Mesenchymal stem cell (in vitro differentiated cells and primary cell): ENCODE measurements at regions not wholly inside any gene's neighbourhood (a gene's known extent, or its start where the extent isn't known, plus 50 kb on each side); places are given as distances from the start of the nearest gene placed in this dataset.

Experiments
- DNase-seq: peaks from one replicate; pipeline ENCODE4 v3.0.0-alpha.2; 2013
- H2AFZ ChIP-seq: one replicate; pipeline ENCODE4 v1.6.1; 2013; ENCODE audit warnings: low read depth, mild to moderate bottlenecking, control low read depth, inconsistent platforms, low read length, moderate library complexity
- H2AK5ac ChIP-seq: 2 replicates; pipeline ENCODE4 v1.6.1; 2013; ENCODE audit warnings: low read length, moderate library complexity, mild to moderate bottlenecking, inconsistent platforms; ENCODE audit not compliant: severe bottlenecking
- H2BK120ac ChIP-seq: one replicate; pipeline ENCODE4 v1.6.1; 2013; ENCODE audit warnings: low read depth, mild to moderate bottlenecking, inconsistent platforms, low read length, moderate library complexity
- H2BK12ac ChIP-seq, 2 experiments: one replicate each; pipeline ENCODE4 v1.6.1; 2013; ENCODE audit warnings: inconsistent platforms in 2 of 2, low read length in 2 of 2, mild to moderate bottlenecking in 2 of 2, moderate library complexity in 2 of 2, control low read depth in 1 of 2
- H2BK15ac ChIP-seq: one replicate; pipeline ENCODE4 v1.6.1; 2013; ENCODE audit warnings: mild to moderate bottlenecking, low read depth, inconsistent platforms; ENCODE audit not compliant: poor library complexity, severe bottlenecking
- H2BK5ac ChIP-seq: 2 replicates; pipeline ENCODE4 v1.6.1; 2013; ENCODE audit warnings: low read depth, mild to moderate bottlenecking, low read length, control low read depth, inconsistent platforms; ENCODE audit not compliant: poor library complexity, severe bottlenecking
- H3K14ac ChIP-seq, 2 experiments: one replicate each; pipeline ENCODE4 v1.6.1; 2013; ENCODE audit warnings: inconsistent platforms in 2 of 2, low read length in 2 of 2, control low read depth in 1 of 2, mild to moderate bottlenecking in 1 of 2, moderate library complexity in 1 of 2
- H3K18ac ChIP-seq, 2 experiments: one replicate each; pipeline ENCODE4 v1.6.1; 2013; ENCODE audit warnings: inconsistent platforms in 2 of 2, low read length in 2 of 2, control low read depth in 1 of 2, low read depth in 1 of 2, mild to moderate bottlenecking in 1 of 2
- H3K23ac ChIP-seq, 2 experiments: one replicate each; pipeline ENCODE4 v1.6.1; 2013; ENCODE audit warnings: inconsistent platforms in 2 of 2, low read length in 2 of 2, mild to moderate bottlenecking in 2 of 2, moderate library complexity in 2 of 2, control low read depth in 1 of 2
- H3K27ac ChIP-seq: 2 replicates; pipeline ENCODE4 v1.5.1; 2013; ENCODE audit warnings: mild to moderate bottlenecking, moderate library complexity, low read length, control low read depth, inconsistent platforms; ENCODE audit not compliant: poor library complexity, severe bottlenecking
- H3K27me3 ChIP-seq, 2 experiments: 2 replicates each; pipeline versions ENCODE4 v1.6.1 to v1.7.0; 2013; ENCODE audit warnings: low read length in 2 of 2, mild to moderate bottlenecking in 2 of 2, moderate library complexity in 2 of 2, control low read depth in 1 of 2, inconsistent platforms in 1 of 2; ENCODE audit not compliant: control insufficient read depth in 1 of 2, insufficient read depth in 1 of 2
- H3K36me3 ChIP-seq, 2 experiments: 2 replicates each; pipeline versions ENCODE4 v1.6.1 to v1.7.0; 2013; ENCODE audit warnings: low read length in 2 of 2, control low read depth in 1 of 2, inconsistent platforms in 1 of 2, low read depth in 1 of 2, mild to moderate bottlenecking in 1 of 2; ENCODE audit not compliant: insufficient read depth in 2 of 2, control insufficient read depth in 1 of 2
- H3K4ac ChIP-seq, 2 experiments: one replicate each; pipeline ENCODE4 v1.6.1; 2013; ENCODE audit warnings: inconsistent platforms in 2 of 2, low read length in 2 of 2, mild to moderate bottlenecking in 2 of 2, moderate library complexity in 2 of 2, control low read depth in 1 of 2, low read depth in 1 of 2
- H3K4me1 ChIP-seq: 2 replicates; pipeline ENCODE4 v1.6.1; 2013; ENCODE audit warnings: low read depth, low read length, control low read depth; ENCODE audit not compliant: control insufficient read depth, insufficient read depth
- H3K4me2 ChIP-seq: 2 replicates; pipeline ENCODE4 v1.6.1; 2013; ENCODE audit warnings: low read length, mild to moderate bottlenecking, inconsistent platforms; ENCODE audit not compliant: poor library complexity, severe bottlenecking
- H3K4me3 ChIP-seq, 2 experiments: 2 replicates each; pipeline versions ENCODE4 v1.5.1 to v1.7.0; 2013; ENCODE audit warnings: low read length in 2 of 2, mild to moderate bottlenecking in 2 of 2, control low read depth in 1 of 2, low read depth in 1 of 2; ENCODE audit not compliant: insufficient read depth in 1 of 2
- H3K79me1 ChIP-seq: replicated peaks from 2 replicates; pipeline ENCODE4 v1.6.1; 2013; ENCODE audit warnings: mild to moderate bottlenecking, control low read depth, low read length, inconsistent platforms; ENCODE audit not compliant: poor library complexity, severe bottlenecking
- H3K9ac ChIP-seq: 2 replicates; pipeline ENCODE4 v1.7.0; 2013; ENCODE audit warnings: mild to moderate bottlenecking, low read length, moderate library complexity
- H3K9me3 ChIP-seq: 2 replicates; pipeline ENCODE4 v1.7.0; 2013; ENCODE audit warnings: mild to moderate bottlenecking, low read length; ENCODE audit not compliant: control insufficient read depth
- H4K8ac ChIP-seq: one replicate; pipeline ENCODE4 v1.6.1; 2013; ENCODE audit warnings: inconsistent platforms, mild to moderate bottlenecking, low read length, moderate library complexity
- H4K91ac ChIP-seq: one replicate; pipeline ENCODE4 v1.6.1; 2013; ENCODE audit warnings: mild to moderate bottlenecking, low read length, inconsistent platforms
- WGBS: methylation state at CpG from one replicate; pipeline ENCODE4 v1.1.7; 2013; ENCODE audit warnings: mixed read lengths; 5-methylcytosine and 5-hydroxymethylcytosine counted together

- Histone ChIP-seq H3K27me3 (no peaks in the 10 kb centered on the region), H3K4me2 (no peak overlapping the region), H2AFZ (no peak overlapping the region), H3K4me3 (no peak overlapping the region), H2BK5ac (no peak overlapping the region), H2BK12ac (no peak overlapping the region), H4K8ac (no peak overlapping the region), H3K14ac (no peak overlapping the region), H3K9me3 (no peaks in the 10 kb centered on the region), H3K18ac (no peak overlapping the region), H3K36me3 (no peaks in the 10 kb centered on the region), H2AK5ac (no peak overlapping the region), H3K27ac (no peak overlapping the region), H3K4me1 (no peaks in the 10 kb centered on the region), H2BK120ac (no peak overlapping the region), H4K91ac (no peak overlapping the region), H3K23ac (no peak overlapping the region), H3K9ac (no peak overlapping the region), H2BK15ac (no peak overlapping the region), H3K79me1 (no peaks in the 10 kb centered on the region), H3K4ac (no peak overlapping the region)
- DNase-seq, result no peak
- 69% methylated on average over 1 of the region's 1 CpG for WGBS
Measured at GRCh38 chr7:24505968-24506367, 67.3 kb upstream of the PALS2 start.

GRCh38 chr7:24508316-24508715 lies 64.9 kb upstream of the PALS2 start:
- whole genome bisulfite sequencing, result 79% methylated on average over 4 of the region's 4 CpGs

DNA sequence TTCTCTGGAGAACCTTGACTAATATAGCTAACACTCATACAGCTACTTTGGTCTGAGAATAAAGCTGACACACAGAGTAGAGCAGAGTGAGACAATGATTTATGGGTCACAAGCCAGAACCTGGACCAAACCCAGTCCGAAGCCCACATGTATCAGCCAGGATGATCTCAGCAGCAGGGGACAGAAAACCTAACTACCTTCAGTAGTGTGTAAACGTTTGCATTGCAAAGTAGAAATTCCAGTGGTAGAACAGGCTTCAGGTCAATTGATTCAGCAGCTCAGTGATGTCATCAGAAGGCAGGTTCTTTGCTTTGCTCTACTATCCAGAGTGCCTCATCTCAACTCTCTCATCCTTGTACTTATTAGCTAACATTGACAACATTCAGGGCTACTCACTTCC lies 62.5 kb upstream of the PALS2 start:
- H3K4me1 ChIP-seq, result peaks cover 1% of the 10 kb centered on the region
- H4K8ac ChIP-seq, result no peak overlapping the region
- no peak overlapping the region for H3K18ac ChIP-seq
- no peak overlapping the region for H3K23ac ChIP-seq
- no peaks in the 10 kb centered on the region for H3K36me3 ChIP-seq
- no peak overlapping the region for H3K27ac ChIP-seq
- no peak for DNase-seq
- H2AK5ac ChIP-seq, result no peak overlapping the region
- H3K4ac ChIP-seq, result no peak overlapping the region
- no peaks in the 10 kb centered on the region for H3K9me3 ChIP-seq
- no peak overlapping the region for H2BK12ac ChIP-seq
- peaks cover 0 to 3% of the 10 kb centered on the region in 2 experiments for H3K27me3 ChIP-seq
- no peak overlapping the region for H2BK5ac ChIP-seq
- no peak overlapping the region for H2BK15ac ChIP-seq
- H3K9ac ChIP-seq, result no peak overlapping the region
- WGBS, result 78% methylated on average over 2 of the region's 2 CpGs
- H2AFZ ChIP-seq, result no peak overlapping the region
- no peak overlapping the region for H3K4me3 ChIP-seq
- no peak overlapping the region for H2BK120ac ChIP-seq
- H3K14ac ChIP-seq, result no peak overlapping the region
- no peaks in the 10 kb centered on the region for H3K79me1 ChIP-seq
- H4K91ac ChIP-seq, result no peak overlapping the region
- H3K4me2 ChIP-seq, result no peak overlapping the region

More at GRCh38 chr7:24508316-24508715, 64.9 kb upstream of the PALS2 start:
- no peaks in the 10 kb centered on the region for H3K9me3 ChIP-seq
- H3K4ac ChIP-seq, result no peak overlapping the region
- H2BK120ac ChIP-seq, result no peak overlapping the region
- no peak overlapping the region for H3K23ac ChIP-seq
- H3K4me3 ChIP-seq, result no peak overlapping the region
- no peak overlapping the region for H2BK12ac ChIP-seq
- no peak overlapping the region for H3K9ac ChIP-seq
- H3K4me2 ChIP-seq, result no peak overlapping the region
- no peaks in the 10 kb centered on the region for H3K36me3 ChIP-seq
- H2BK15ac ChIP-seq, result no peak overlapping the region
- DNase-seq, result no peak
- H4K8ac ChIP-seq, result no peak overlapping the region
- H2AFZ ChIP-seq, result no peak overlapping the region
- no peak overlapping the region for H3K14ac ChIP-seq
- no peaks in the 10 kb centered on the region for H3K79me1 ChIP-seq
- H3K18ac ChIP-seq, result no peak overlapping the region
- H4K91ac ChIP-seq, result no peak overlapping the region
- no peak overlapping the region for H3K27ac ChIP-seq
- peaks cover 0 to 3% of the 10 kb centered on the region in 2 experiments for H3K27me3 ChIP-seq
- H3K4me1 ChIP-seq, result peaks cover 1% of the 10 kb centered on the region
- H2BK5ac ChIP-seq, result no peak overlapping the region
- H2AK5ac ChIP-seq, result no peak overlapping the region

- Histone ChIP-seq H3K9me3 (no peaks in the 10 kb centered on the region), H3K27me3 (peaks cover 0 to 3% of the 10 kb centered on the region in 2 experiments), H4K91ac (no peak overlapping the region), H2BK12ac (no peak overlapping the region), H3K23ac (no peak overlapping the region), H2BK15ac (no peak overlapping the region), H4K8ac (no peak overlapping the region), H3K27ac (no peak overlapping the region), H2AK5ac (no peak overlapping the region), H3K4me3 (no peak overlapping the region), H2AFZ (no peak overlapping the region), H3K4me1 (peaks cover 1% of the 10 kb centered on the region), H3K14ac (no peak overlapping the region), H3K9ac (no peak overlapping the region), H3K79me1 (no peaks in the 10 kb centered on the region), H3K4me2 (no peak overlapping the region), H3K18ac (no peak overlapping the region), H2BK5ac (no peak overlapping the region), H2BK120ac (no peak overlapping the region), H3K36me3 (no peaks in the 10 kb centered on the region), H3K4ac (no peak overlapping the region)
- no CpG with 5 or more reads among the region's 1 CpG for WGBS
- DNase-seq, result no peak
Measured at GRCh38 chr7:24517166-24517565, 56.1 kb upstream of the PALS2 start.
